Activated T-helper 17 cell treated with anti-CD3 and anti-CD28 coated beads, Interleukin-2, amount 50 U/mL, for 72 hours (primary cell): ENCODE measurements at regions not wholly inside any gene's neighbourhood (a gene's known extent, or its start where the extent isn't known, plus 50 kb on each side); places are given as distances from the start of the nearest gene placed in this dataset.

Experiments used
- ATAC-seq: fragments of 150-1000 bp; cut with Tn5 transposase; replicated peaks from 2 replicates; pipeline ENCODE4 v1.10.0; 2021; ENCODE audit warnings: mild to moderate bottlenecking, moderate library complexity
- H3K27ac Mint-ChIP-seq: one replicate; pipeline ENCODE4 v1.8.0; 2022; ENCODE audit warnings: mixed read lengths
- H3K27me3 Mint-ChIP-seq: one replicate; pipeline ENCODE4 v1.8.0; 2022; ENCODE audit warnings: mixed read lengths
- H3K36me3 Mint-ChIP-seq: one replicate; pipeline ENCODE4 v1.8.0; 2022; ENCODE audit warnings: low read depth, mild to moderate bottlenecking, mixed read lengths
- H3K4me1 Mint-ChIP-seq: one replicate; pipeline ENCODE4 v1.8.0; 2022; ENCODE audit warnings: mixed read lengths
- H3K4me3 Mint-ChIP-seq: one replicate; pipeline ENCODE4 v1.8.0; 2022; ENCODE audit warnings: mild to moderate bottlenecking, mixed read lengths
- H3K9me3 Mint-ChIP-seq: one replicate; pipeline ENCODE4 v1.8.0; 2022; ENCODE audit warnings: mixed read lengths

- H3K36me3 Mint-ChIP-seq: no peaks in the 10 kb centered on the region
- ATAC-seq: no peak
- H3K27me3 Mint-ChIP-seq: peaks cover 19% of the 10 kb centered on the region
- no peaks in the 10 kb centered on the region for H3K9me3 Mint-ChIP-seq
- H3K27ac Mint-ChIP-seq: no peak overlapping the region
- H3K4me3 Mint-ChIP-seq: no peak overlapping the region
- H3K4me1 Mint-ChIP-seq: no peaks in the 10 kb centered on the region
Observed at GRCh38 chr1:96996001-96996400, 274.4 kb downstream of the PTBP2 start.

- Mint-ChIP-seq H3K27ac (no peak overlapping the region), H3K36me3 (no peaks in the 10 kb centered on the region), H3K4me1 (no peaks in the 10 kb centered on the region), H3K4me3 (no peak overlapping the region), H3K9me3 (no peaks in the 10 kb centered on the region), H3K27me3 (peaks cover 13% of the 10 kb centered on the region)
- ATAC-seq: no peak
Observed at GRCh38 chr1:96997717-96998116, 276.1 kb downstream of the PTBP2 start.

GRCh38 chr1:96998466-96998865 lies 276.9 kb downstream of the PTBP2 start:
- Mint-ChIP-seq H3K27ac (no peak overlapping the region), H3K36me3 (no peaks in the 10 kb centered on the region), H3K4me3 (no peak overlapping the region), H3K9me3 (no peaks in the 10 kb centered on the region), H3K4me1 (no peaks in the 10 kb centered on the region), H3K27me3 (peaks cover 12% of the 10 kb centered on the region)
- no peak for ATAC-seq

GRCh38 chr1:96999191-96999590 lies 277.6 kb downstream of the PTBP2 start:
- Mint-ChIP-seq H3K36me3 (no peaks in the 10 kb centered on the region), H3K27ac (no peak overlapping the region), H3K27me3 (peaks cover 12% of the 10 kb centered on the region), H3K4me1 (no peaks in the 10 kb centered on the region), H3K4me3 (no peak overlapping the region), H3K9me3 (no peaks in the 10 kb centered on the region)
- ATAC-seq: no peak

- Mint-ChIP-seq H3K9me3 (no peaks in the 10 kb centered on the region), H3K36me3 (no peaks in the 10 kb centered on the region), H3K4me1 (no peaks in the 10 kb centered on the region), H3K27ac (no peak overlapping the region), H3K4me3 (no peak overlapping the region), H3K27me3 (peaks cover 8% of the 10 kb centered on the region)
- ATAC-seq: no peak
Observed at GRCh38 chr1:97004054-97004453, 282.5 kb downstream of the PTBP2 start.

GRCh38 chr1:97004743-97005142 lies 283.2 kb downstream of the PTBP2 start:
- peaks cover 6% of the 10 kb centered on the region for H3K27me3 Mint-ChIP-seq
- no peak for ATAC-seq
- no peak overlapping the region for H3K4me3 Mint-ChIP-seq
- H3K9me3 Mint-ChIP-seq: no peaks in the 10 kb centered on the region
- H3K36me3 Mint-ChIP-seq: no peaks in the 10 kb centered on the region
- H3K27ac Mint-ChIP-seq: no peak overlapping the region
- H3K4me1 Mint-ChIP-seq: no peaks in the 10 kb centered on the region

GRCh38 chr1:97006044-97006661 lies 284.6 kb downstream of the PTBP2 start:
- Mint-ChIP-seq H3K4me1 (no peaks in the 10 kb centered on the region), H3K27ac (no peak overlapping the region), H3K4me3 (no peak overlapping the region), H3K27me3 (peaks cover 6% of the 10 kb centered on the region), H3K36me3 (no peaks in the 10 kb centered on the region), H3K9me3 (no peaks in the 10 kb centered on the region)
- ATAC-seq: no peak

GRCh38 chr1:97007840-97008604 lies 286.4 kb downstream of the PTBP2 start:
- no peak for ATAC-seq
- H3K36me3 Mint-ChIP-seq: no peaks in the 10 kb centered on the region
- H3K4me3 Mint-ChIP-seq: no peak overlapping the region
- no peak overlapping the region for H3K27ac Mint-ChIP-seq
- H3K4me1 Mint-ChIP-seq: no peaks in the 10 kb centered on the region
- no peaks in the 10 kb centered on the region for H3K9me3 Mint-ChIP-seq
- peaks cover 6% of the 10 kb centered on the region for H3K27me3 Mint-ChIP-seq

GRCh38 chr1:97010566-97011264 lies 289.1 kb downstream of the PTBP2 start:
- no peak for ATAC-seq
- Mint-ChIP-seq H3K27ac (no peak overlapping the region), H3K27me3 (peaks cover 3% of the 10 kb centered on the region), H3K9me3 (no peaks in the 10 kb centered on the region), H3K36me3 (no peaks in the 10 kb centered on the region), H3K4me1 (no peaks in the 10 kb centered on the region), H3K4me3 (no peak overlapping the region)

- Mint-ChIP-seq H3K4me1 (no peaks in the 10 kb centered on the region), H3K27me3 (peaks cover 7% of the 10 kb centered on the region), H3K36me3 (no peaks in the 10 kb centered on the region), H3K27ac (no peak overlapping the region), H3K9me3 (no peaks in the 10 kb centered on the region), H3K4me3 (no peak overlapping the region)
- no peak for ATAC-seq
Observed at GRCh38 chr1:97013136-97013535, 291.6 kb downstream of the PTBP2 start.

GRCh38 chr1:97013941-97014340 lies 292.4 kb downstream of the PTBP2 start:
- H3K27me3 Mint-ChIP-seq: peaks cover 5% of the 10 kb centered on the region
- no peak for ATAC-seq

GRCh38 chr1:97014426-97014825 lies 292.8 kb downstream of the PTBP2 start:
- H3K4me3 Mint-ChIP-seq: no peak overlapping the region
- no peak for ATAC-seq
- H3K27me3 Mint-ChIP-seq: peaks cover 5% of the 10 kb centered on the region
- no peaks in the 10 kb centered on the region for H3K9me3 Mint-ChIP-seq
- no peaks in the 10 kb centered on the region for H3K36me3 Mint-ChIP-seq
- H3K27ac Mint-ChIP-seq: no peak overlapping the region
- no peaks in the 10 kb centered on the region for H3K4me1 Mint-ChIP-seq

More at GRCh38 chr1:97013941-97014340, 292.4 kb downstream of the PTBP2 start:
- Mint-ChIP-seq H3K4me1 (no peaks in the 10 kb centered on the region), H3K9me3 (no peaks in the 10 kb centered on the region), H3K36me3 (no peaks in the 10 kb centered on the region), H3K4me3 (no peak overlapping the region), H3K27ac (no peak overlapping the region)

- no peak for ATAC-seq
- H3K27me3 Mint-ChIP-seq: peaks cover 5% of the 10 kb centered on the region
- H3K4me1 Mint-ChIP-seq: no peaks in the 10 kb centered on the region
- no peak overlapping the region for H3K27ac Mint-ChIP-seq
- H3K36me3 Mint-ChIP-seq: no peaks in the 10 kb centered on the region
- no peaks in the 10 kb centered on the region for H3K9me3 Mint-ChIP-seq
- no peak overlapping the region for H3K4me3 Mint-ChIP-seq
Observed at GRCh38 chr1:97017895-97018294, 296.3 kb downstream of the PTBP2 start.
